Adrenal gland (tissue), 9 donors: ENCODE measurements at regions not wholly inside any gene's neighbourhood (a gene's known extent, or its start where the extent isn't known, plus 50 kb on each side); places are given as distances from the start of the nearest gene placed in this dataset.
"Not testable (repeated sequence)": the region's sequence is repeated elsewhere in the genome, so short reads cannot be mapped to it uniquely, and the experiment has no call there.

Source experiments
- DNase-seq, 7 donors: peaks; one replicate each; pipeline ENCODE4 v3.0.0-alpha.2; 2019 to 2020
- H3K27ac ChIP-seq, 5 donors: fragments of 200-600 bp; sonication (generic) in 4 of 5; 1 replicate in 3 of 5; 2 replicates in 2 of 5; pipeline versions ENCODE4 v1.5.1 to v1.8.0; 2016 to 2020; ENCODE audit warnings: mild to moderate bottlenecking in 1 of 5
- H3K27me3 ChIP-seq: fragments of 200-600 bp; 2 replicates; pipeline ENCODE4 v1.8.0; 2021
- H3K36me3 ChIP-seq, 2 donors: fragments of 200-600 bp; replicated peaks in 1 of 2; 1 replicate in 1 of 2; 2 replicates in 1 of 2; pipeline versions ENCODE4 v1.5.1 to v1.8.0; 2018 to 2022
- H3K4me1 ChIP-seq, 2 donors: fragments of 200-600 bp; replicated peaks in 1 of 2; 1 replicate in 1 of 2; 2 replicates in 1 of 2; pipeline versions ENCODE4 v1.5.1 to v1.8.0; 2018 to 2021
- H3K4me3 ChIP-seq, 4 donors: fragments of 200-600 bp; sonication (generic) in 3 of 4; one replicate each; pipeline ENCODE4 v1.5.1; 2016 to 2018
- H3K9me3 ChIP-seq, 3 donors: fragments of 200-600 bp; sonication (generic) in 1 of 3; replicated peaks in 1 of 3; 1 replicate in 2 of 3; 2 replicates in 1 of 3; pipeline versions ENCODE4 v1.5.1 to v1.8.0; 2016 to 2021
- CTCF ChIP-seq, 6 experiments: fragments of 450-650 bp in 4 of 6; fragments of 200-600 bp in 2 of 6; sonication (generic) in 1 of 6; IDR thresholded peaks; 1 replicate in 5 of 6; 2 replicates in 1 of 6; pipeline versions ENCODE4 v1.5.1 to v1.8.0; 2016 to 2021; ENCODE audit warnings: antibody characterized with exemption in 6 of 6, mild to moderate bottlenecking in 2 of 6, moderate library complexity in 1 of 6
- POLR2A ChIP-seq, 2 donors: fragments of 450-650 bp; IDR thresholded peaks; one replicate each; pipeline ENCODE4 v1.6.1; 2017; ENCODE audit warnings: antibody characterized with exemption in 2 of 2, mild to moderate bottlenecking in 2 of 2, moderate library complexity in 1 of 2
- WGBS, 4 donors: extraction: QIAGEN DNeasy Blood & Tissue Kit in 2 of 4; methylation state at CpG; one replicate each; pipeline versions ENCODE4 v1.1.5 to v1.1.7; 2013 to 2017; 5-methylcytosine and 5-hydroxymethylcytosine counted together
- intact Hi-C, 2 donors: fragments of 100-400 bp; cut with DNase I; formaldehyde crosslinking; loops; one replicate each; pipeline versions ENCODE4 v1.14.1 to v1.15.0; 2022 to 2023
- donor health status: healthy with polysubstance abuse.
- donor health status: Bipolar disorder and iron deficiency.
- donor health status: DM: yes; HTN: yes; CAD: no.
- donor health status: DM: no; HTN: no; CAD: no.
- donor health status: DM: no; HTN: no; CAD: no.

GRCh38 chr10:128187788-128188185, 61.6 kb upstream of the MKI67 start:
- intact Hi-C loops, result no loop called here
- TF ChIP-seq POLR2A (IDR thresholded peaks at IDR 0.05), result no peak
- TF ChIP-seq CTCF (IDR thresholded peaks at IDR 0.05), result no peak
- no peak overlapping the region for H3K27ac ChIP-seq
- no peaks in the 10 kb centered on the region for H3K36me3 ChIP-seq
- H3K4me3 ChIP-seq, result no peak overlapping the region
- H3K4me1 ChIP-seq, result no peaks in the 10 kb centered on the region
- H3K27me3 ChIP-seq, result peaks cover 3% of the 10 kb centered on the region
- DNase-seq, result no peak
- WGBS, 4 donors, result 26 to 38% (median 31%) methylated on average over 4 of the region's 4 CpGs
- H3K9me3 ChIP-seq, result no peaks in the 10 kb centered on the region

- Histone ChIP-seq H3K9me3 (no peaks in the 10 kb centered on the region), H3K27me3 (peaks cover 3% of the 10 kb centered on the region), H3K4me3 (no peak overlapping the region), H3K36me3 (no peaks in the 10 kb centered on the region), H3K27ac (no peak overlapping the region), H3K4me1 (no peaks in the 10 kb centered on the region)
- WGBS, 4 donors, result 79 to 88% (median 81%) methylated on average over 4 of the region's 4 CpGs
- no peak for TF ChIP-seq CTCF (IDR thresholded peaks at IDR 0.05)
- TF ChIP-seq POLR2A (IDR thresholded peaks at IDR 0.05), result no peak
- no peak for DNase-seq
- intact Hi-C loops, result no loop called here
These were observed 63.0 kb upstream of the MKI67 start for GRCh38 chr10:128189176-128189575.

- TF ChIP-seq POLR2A (IDR thresholded peaks at IDR 0.05) (no peak), CTCF (IDR thresholded peaks at IDR 0.05) (no peak)
- DNase-seq, result no peak
- Histone ChIP-seq H3K36me3 (no peaks in the 10 kb centered on the region), H3K27me3 (peaks cover 3% of the 10 kb centered on the region), H3K27ac (no peak overlapping the region), H3K4me3 (no peak overlapping the region), H3K4me1 (no peaks in the 10 kb centered on the region), H3K9me3 (no peaks in the 10 kb centered on the region)
- 51 to 78% (median 66%) methylated on average over 5 of the region's 5 CpGs for WGBS, 4 donors
- intact Hi-C loops, result no loop called here
These were observed 65.6 kb upstream of the MKI67 start for GRCh38 chr10:128191847-128192246.

GRCh38 chr10:128201826-128202225, 75.6 kb upstream of the MKI67 start:
- intact Hi-C loops, H3K9me3 ChIP-seq, H3K4me1 ChIP-seq, H3K27me3 ChIP-seq, H3K36me3 ChIP-seq, H3K27ac ChIP-seq, H3K4me3 ChIP-seq, DNase-seq: not testable (repeated sequence)
- 92 to 96% (median 94%) methylated on average over 2 of the region's 2 CpGs for WGBS, 4 donors

- H3K27ac ChIP-seq, result no peak overlapping the region
- H3K36me3 ChIP-seq, result no peaks in the 10 kb centered on the region
- intact Hi-C loops, result no loop called here
- TF ChIP-seq CTCF (IDR thresholded peaks at IDR 0.05) (no peak), POLR2A (IDR thresholded peaks at IDR 0.05) (no peak)
- H3K27me3 ChIP-seq, result no peaks in the 10 kb centered on the region
- no peaks in the 10 kb centered on the region for H3K9me3 ChIP-seq
- no peaks in the 10 kb centered on the region for H3K4me1 ChIP-seq
- no peak overlapping the region for H3K4me3 ChIP-seq
- no peak for DNase-seq
These were observed 76.8 kb upstream of the MKI67 start for GRCh38 chr10:128203028-128203427.

- DNase-seq, H3K4me1 ChIP-seq, intact Hi-C loops, H3K27me3 ChIP-seq, H3K36me3 ChIP-seq, H3K27ac ChIP-seq, H3K9me3 ChIP-seq, H3K4me3 ChIP-seq: not testable (repeated sequence)
- WGBS, 4 donors, result 64 to 89% (median 72%) methylated on average over 3 of the region's 3 CpGs
These were observed 79.4 kb upstream of the MKI67 start for GRCh38 chr10:128205591-128205990.
